H1 (cell line): ENCODE measurements at regions not wholly inside any gene's neighbourhood (a gene's known extent, or its start where the extent isn't known, plus 50 kb on each side); places are given as distances from the start of the nearest gene placed in this dataset.

Source experiments
- RBBP5 ChIP-seq: IDR thresholded peaks from 2 replicates; pipeline ENCODE4 v1.7.1; 2012; ENCODE audit warnings: low read depth, mild to moderate bottlenecking, inconsistent platforms, low read length, moderate library complexity, borderline replicate concordance
- RNF2 ChIP-seq: fragments of 200-900, 300-1000 bp; sonication (generic); IDR thresholded peaks from 2 replicates; pipeline ENCODE4 v1.7.1; 2016; ENCODE audit warnings: borderline replicate concordance, low read depth, mild to moderate bottlenecking, antibody characterized with exemption, low read length; ENCODE audit not compliant: poor library complexity, severe bottlenecking; ENCODE audit errors: missing control alignments

DNA sequence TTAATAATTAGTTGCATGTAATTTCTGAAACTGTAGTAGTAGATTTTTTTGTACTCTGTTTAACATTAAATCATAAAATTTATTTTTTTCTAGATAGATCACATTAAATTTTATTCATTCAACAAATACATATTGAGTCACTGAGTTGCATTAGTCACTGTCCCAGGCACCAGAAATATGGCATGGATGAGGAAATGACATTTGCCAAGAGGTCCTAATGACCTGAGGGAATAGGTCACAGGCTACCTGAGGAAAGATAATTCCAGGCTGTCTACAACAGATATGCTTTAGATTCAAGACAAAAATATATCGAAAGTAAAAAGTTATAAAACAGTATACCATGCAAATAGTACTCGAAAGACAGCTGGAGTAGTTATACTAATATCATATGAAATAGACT, 852.4 kb upstream of the ACVR2A start (continued):
- TF ChIP-seq RBBP5 (no peak), RNF2 (no peak)
